ENCODE measurements at regions not wholly inside any gene's neighbourhood (a gene's known extent, or its start where the extent isn't known, plus 50 kb on each side); places are given as distances from the start of the nearest gene placed in this dataset.

- ATAC-seq (no peak), DNase-seq (ENCODE audit: missing footprints) (no peak)
- intact Hi-C loops (cut with DNase I) = no loop called here
These were observed 563.1 kb upstream of the FRG1 start for GRCh38 chr4:189377569-189377968.

- ATAC-seq = no peak
- no peak for DNase-seq (ENCODE audit: missing footprints)
- intact Hi-C loops (cut with DNase I) = no loop called here
These were observed 555.6 kb upstream of the FRG1 start for GRCh38 chr4:189385098-189385497.

GRCh38 chr4:189385579-189385978, 555.1 kb upstream of the FRG1 start:
- DNase-seq (ENCODE audit: missing footprints) (no peak), ATAC-seq (no peak)
- intact Hi-C loops (cut with DNase I) = no loop called here

- ATAC-seq = no peak
- intact Hi-C loops (cut with DNase I) = no loop called here
- DNase-seq (ENCODE audit: missing footprints) = no peak
These were observed 544.2 kb upstream of the FRG1 start for GRCh38 chr4:189396435-189396834.

- intact Hi-C loops (cut with DNase I) = no loop called here
- no peak for ATAC-seq
- DNase-seq (ENCODE audit: missing footprints) = no peak
These were observed 536.4 kb upstream of the FRG1 start for GRCh38 chr4:189404271-189404670.

- intact Hi-C loops (cut with DNase I) = no loop called here
- DNase-seq (ENCODE audit: missing footprints) = no peak
- ATAC-seq = no peak
These were observed 531.5 kb upstream of the FRG1 start for GRCh38 chr4:189409158-189409557.

- intact Hi-C loops (cut with DNase I) = no loop called here
- DNase-seq (ENCODE audit: missing footprints) (no peak), ATAC-seq (no peak)
These were observed 526.7 kb upstream of the FRG1 start for GRCh38 chr4:189414021-189414420.

- intact Hi-C loops (cut with DNase I) = no loop called here
- DNase-seq (ENCODE audit: missing footprints) (no peak), ATAC-seq (no peak)
These were observed 520.1 kb upstream of the FRG1 start for GRCh38 chr4:189420572-189420971.

- intact Hi-C loops (cut with DNase I) = loop anchor here (2.0 kb wide), 1 partner anchor 357 kb away; no protein-coding TSS in a partner anchor
- DNase-seq (ENCODE audit: missing footprints) (no peak), ATAC-seq (no peak)
These were observed 504.5 kb upstream of the FRG1 start for GRCh38 chr4:189436207-189436606.

GRCh38 chr4:189440716-189441115, 500.0 kb upstream of the FRG1 start:
- intact Hi-C loops (cut with DNase I) = no loop called here
- DNase-seq (ENCODE audit: missing footprints) (no peak), ATAC-seq (no peak)

- intact Hi-C loops (cut with DNase I) = no loop called here
- ATAC-seq (no peak), DNase-seq (ENCODE audit: missing footprints) (no peak)
These were observed 497.3 kb upstream of the FRG1 start for GRCh38 chr4:189443341-189443740.

- DNase-seq (ENCODE audit: missing footprints) = no peak
- intact Hi-C loops (cut with DNase I) = no loop called here
- ATAC-seq = no peak
These were observed 495.1 kb upstream of the FRG1 start for GRCh38 chr4:189445613-189446012.

- ATAC-seq (no peak), DNase-seq (ENCODE audit: missing footprints) (no peak)
- intact Hi-C loops (cut with DNase I) = no loop called here
These were observed 476.9 kb upstream of the FRG1 start for GRCh38 chr4:189463734-189464133.

GRCh38 chr4:189494407-189494806, 446.3 kb upstream of the FRG1 start:
- ATAC-seq = no peak
- intact Hi-C loops (cut with DNase I) = no loop called here
- no peak for DNase-seq (ENCODE audit: missing footprints)

- intact Hi-C loops (cut with DNase I) = no loop called here
- no peak for DNase-seq (ENCODE audit: missing footprints)
- no peak for ATAC-seq
These were observed 443.2 kb upstream of the FRG1 start for GRCh38 chr4:189497516-189497915.

GRCh38 chr4:189497996-189498395, 442.7 kb upstream of the FRG1 start:
- DNase-seq (ENCODE audit: missing footprints) (no peak), ATAC-seq (no peak)
- intact Hi-C loops (cut with DNase I) = no loop called here

- ATAC-seq (no peak), DNase-seq (ENCODE audit: missing footprints) (no peak)
- intact Hi-C loops (cut with DNase I) = no loop called here
These were observed 442.2 kb upstream of the FRG1 start for GRCh38 chr4:189498457-189498856.

- intact Hi-C loops (cut with DNase I) = no loop called here
- no peak for DNase-seq (ENCODE audit: missing footprints)
- ATAC-seq = no peak
These were observed 441.0 kb upstream of the FRG1 start for GRCh38 chr4:189499696-189500095.

- no peak for ATAC-seq
- intact Hi-C loops (cut with DNase I) = no loop called here
- no peak for DNase-seq (ENCODE audit: missing footprints)
These were observed 439.7 kb upstream of the FRG1 start for GRCh38 chr4:189500970-189501369.

GRCh38 chr4:189502841-189503435, 437.7 kb upstream of the FRG1 start:
- no peak for DNase-seq (ENCODE audit: missing footprints)
- intact Hi-C loops (cut with DNase I) = no loop called here
- ATAC-seq = no peak

- no peak for DNase-seq (ENCODE audit: missing footprints)
- intact Hi-C loops (cut with DNase I) = no loop called here
- no peak for ATAC-seq
These were observed 436.5 kb upstream of the FRG1 start for GRCh38 chr4:189504220-189504619.

All from Right ventricle myocardium inferior (tissue), 1 donor.